Forelimb muscle (tissue), 1 donor: ENCODE measurements at regions not wholly inside any gene's neighbourhood (a gene's known extent, or its start where the extent isn't known, plus 50 kb on each side); places are given as distances from the start of the nearest gene placed in this dataset.
"Not testable (repeated sequence)": the region's sequence is repeated elsewhere in the genome, so short reads cannot be mapped to it uniquely, and the experiment has no call there.

ENCODE experiments used
- DNase-seq: peaks from one replicate; pipeline ENCODE4 v3.0.0-alpha.2; 2013; ENCODE audit warnings: low read depth

- not testable (repeated sequence) for DNase-seq
Measured at GRCh38 chr13:107926515-107926914, 288.8 kb downstream of the LIG4 start.

- not testable (repeated sequence) for DNase-seq
Measured at GRCh38 chr13:107916902-107917301, 298.4 kb downstream of the LIG4 start.

GRCh38 chr13:107912745-107913144 is 302.6 kb downstream of the LIG4 start:
- no peak for DNase-seq

- no peak for DNase-seq
Measured at GRCh38 chr13:107907065-107907805, 308.1 kb downstream of the LIG4 start.

- no peak for DNase-seq
Measured at GRCh38 chr13:107906131-107906530, 309.2 kb downstream of the LIG4 start.

GRCh38 chr13:107901996-107902562 is 313.3 kb downstream of the LIG4 start:
- DNase-seq, result no peak

DNA sequence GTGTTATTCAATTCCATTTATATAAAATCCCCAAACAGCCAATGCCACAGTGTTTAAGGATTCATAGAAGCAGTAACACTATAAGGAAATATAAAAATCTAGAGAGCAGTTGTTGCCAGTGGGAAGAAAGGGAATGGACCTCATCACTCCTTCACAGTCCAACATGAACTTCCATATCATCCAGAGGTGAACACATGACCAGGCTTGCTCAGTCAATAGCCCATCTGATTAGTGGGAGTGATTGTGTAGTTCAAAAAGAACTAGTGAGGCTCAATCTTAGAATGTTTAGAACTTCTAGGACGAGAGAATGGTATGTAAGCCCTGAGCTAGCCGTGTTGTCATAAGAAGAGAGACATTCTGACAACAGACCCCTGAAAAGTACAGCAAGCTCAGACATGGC is 314.1 kb downstream of the LIG4 start:
- no peak for DNase-seq

DNA sequence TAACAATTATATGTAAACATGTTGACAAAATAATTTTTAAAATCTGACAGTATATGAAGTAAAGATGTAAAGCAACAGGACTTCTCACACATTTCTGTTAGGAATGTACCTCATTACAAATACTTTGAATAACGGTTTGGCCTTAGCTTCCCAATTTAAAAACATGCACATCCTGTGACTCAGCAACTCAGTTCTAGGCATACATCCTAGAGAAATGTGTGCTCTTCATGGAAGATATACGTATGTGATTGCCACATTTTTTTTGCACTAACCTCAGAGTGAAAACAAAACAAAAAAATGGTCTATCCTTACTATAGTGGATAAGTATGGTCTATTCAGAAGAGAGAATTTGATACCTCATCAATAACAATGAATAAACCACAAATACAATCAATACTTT is 314.6 kb downstream of the LIG4 start:
- no peak for DNase-seq

DNA sequence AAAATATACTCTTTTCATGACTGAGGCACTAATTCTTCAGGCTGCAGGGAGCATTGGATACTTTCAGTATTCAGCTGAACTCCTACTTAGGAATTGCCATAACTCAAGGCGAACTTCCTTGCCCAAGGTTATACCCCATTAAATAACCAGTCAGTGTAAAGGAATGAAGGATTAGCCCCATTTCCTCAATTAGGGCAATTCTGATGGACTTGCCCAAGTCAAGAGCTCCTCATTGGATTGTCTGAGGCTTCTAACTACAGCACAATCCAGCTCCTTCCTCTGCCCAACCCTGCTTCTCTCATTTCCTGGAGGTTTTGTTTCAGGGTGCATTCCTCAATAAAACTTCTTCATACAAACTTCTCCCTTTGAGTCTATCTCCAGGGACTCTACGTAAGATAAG is 329.2 kb downstream of the LIG4 start:
- DNase-seq, result no peak

DNA sequence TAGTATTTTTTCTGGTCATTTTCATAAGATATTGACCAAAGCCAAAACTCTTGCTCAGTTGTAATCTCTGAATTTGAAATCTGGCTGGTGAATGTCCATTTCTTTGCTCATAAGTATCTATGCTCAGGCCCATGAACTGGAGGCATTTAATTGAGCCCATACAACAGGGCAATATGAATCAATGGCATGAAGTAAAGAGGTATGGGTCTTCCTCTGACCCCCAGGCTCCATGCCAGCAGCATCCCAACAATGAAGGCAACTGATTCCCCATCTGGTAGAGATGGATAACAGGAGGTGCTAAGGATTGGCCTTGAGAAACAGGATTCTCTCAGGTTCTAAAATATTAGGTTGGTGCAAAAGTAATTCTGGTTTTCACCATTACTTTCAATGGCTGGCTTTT is 330.8 kb downstream of the LIG4 start:
- DNase-seq, result no peak

- DNase-seq, result no peak
Measured at GRCh38 chr13:107883561-107884175, 331.7 kb downstream of the LIG4 start.

DNA sequence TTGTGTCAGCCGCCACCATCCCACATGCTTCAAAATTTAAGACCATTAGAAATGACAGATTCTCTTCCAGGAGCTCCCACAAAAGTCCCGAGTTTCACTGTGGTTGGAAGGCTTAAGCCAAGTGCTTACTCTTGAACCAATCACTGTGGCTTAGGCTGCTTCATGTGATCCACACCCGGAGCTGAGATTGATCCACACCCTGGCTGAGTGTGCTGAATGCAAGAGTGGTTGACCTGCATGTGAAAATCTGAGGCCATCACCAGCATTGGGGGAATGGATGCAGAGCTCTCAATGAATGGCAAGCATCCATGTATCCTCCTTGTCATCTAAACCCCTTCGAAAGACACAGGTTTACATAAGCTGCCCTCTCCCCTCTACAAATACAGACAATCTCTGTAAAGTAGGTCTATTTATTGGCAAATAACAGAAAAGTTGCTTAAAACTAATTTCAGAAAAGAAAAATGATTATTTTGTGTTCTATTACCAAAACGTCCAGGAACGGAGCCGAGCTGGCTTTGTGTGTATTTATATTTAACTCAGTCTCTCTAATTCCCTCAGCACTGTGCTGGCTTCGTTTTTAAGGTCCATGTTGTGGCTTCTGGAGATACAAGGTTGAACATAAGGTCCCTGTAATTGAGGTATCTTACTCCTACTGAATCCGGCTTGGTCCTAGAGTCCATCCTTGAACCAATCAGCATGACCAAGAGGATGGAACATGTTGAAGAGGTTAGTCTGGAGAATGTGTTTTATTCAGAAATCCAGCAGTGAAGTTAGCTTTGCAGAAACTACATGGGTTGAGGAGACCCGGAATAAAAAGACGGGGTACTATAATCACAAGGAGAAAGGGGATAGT is 332.4 kb downstream of the LIG4 start:
- no peak for DNase-seq

DNA sequence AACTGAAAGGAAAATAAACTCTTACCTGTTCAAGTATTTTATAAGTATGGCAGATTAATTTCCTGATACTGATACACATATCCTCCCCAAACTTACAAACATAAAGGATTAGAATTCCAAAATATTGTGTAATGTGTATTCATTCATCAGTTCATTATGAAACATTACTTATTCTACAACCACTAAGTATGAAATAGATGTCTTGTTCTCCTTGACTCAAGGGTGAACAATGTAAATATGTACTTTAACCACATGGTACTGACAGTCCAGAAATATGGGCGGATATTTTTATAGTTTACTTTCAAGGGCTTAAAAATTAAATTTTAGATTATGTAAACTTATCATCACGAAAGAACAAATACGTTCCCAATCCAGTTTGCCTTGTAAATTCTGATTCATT is 334.0 kb downstream of the LIG4 start:
- DNase-seq, result no peak

- no peak for DNase-seq
Measured at GRCh38 chr13:107874456-107874855, 340.9 kb downstream of the LIG4 start.

DNA sequence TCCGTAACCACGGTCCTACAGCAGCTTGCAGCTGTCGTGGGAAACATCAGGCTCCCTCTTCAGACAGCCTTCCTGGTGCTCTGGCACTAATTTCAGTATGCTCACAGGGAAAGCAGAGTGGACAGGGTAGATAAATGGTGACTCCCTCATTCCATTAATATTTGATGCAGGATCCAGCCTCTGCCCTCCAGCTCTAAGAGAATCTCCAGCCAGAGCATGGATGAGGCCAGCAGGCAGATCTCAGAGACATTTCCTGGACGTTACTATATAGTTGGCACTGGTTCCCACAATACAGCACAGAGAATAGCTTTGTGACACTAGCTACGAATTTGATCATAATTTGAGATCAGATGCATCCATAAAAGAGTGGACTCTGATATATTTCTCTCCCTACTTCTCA is 341.4 kb downstream of the LIG4 start:
- no peak for DNase-seq

GRCh38 chr13:107870400-107870799 is 344.9 kb downstream of the LIG4 start:
- no peak for DNase-seq

- DNase-seq, result no peak
Measured at GRCh38 chr13:107867701-107868661, 347.4 kb downstream of the LIG4 start.

DNA sequence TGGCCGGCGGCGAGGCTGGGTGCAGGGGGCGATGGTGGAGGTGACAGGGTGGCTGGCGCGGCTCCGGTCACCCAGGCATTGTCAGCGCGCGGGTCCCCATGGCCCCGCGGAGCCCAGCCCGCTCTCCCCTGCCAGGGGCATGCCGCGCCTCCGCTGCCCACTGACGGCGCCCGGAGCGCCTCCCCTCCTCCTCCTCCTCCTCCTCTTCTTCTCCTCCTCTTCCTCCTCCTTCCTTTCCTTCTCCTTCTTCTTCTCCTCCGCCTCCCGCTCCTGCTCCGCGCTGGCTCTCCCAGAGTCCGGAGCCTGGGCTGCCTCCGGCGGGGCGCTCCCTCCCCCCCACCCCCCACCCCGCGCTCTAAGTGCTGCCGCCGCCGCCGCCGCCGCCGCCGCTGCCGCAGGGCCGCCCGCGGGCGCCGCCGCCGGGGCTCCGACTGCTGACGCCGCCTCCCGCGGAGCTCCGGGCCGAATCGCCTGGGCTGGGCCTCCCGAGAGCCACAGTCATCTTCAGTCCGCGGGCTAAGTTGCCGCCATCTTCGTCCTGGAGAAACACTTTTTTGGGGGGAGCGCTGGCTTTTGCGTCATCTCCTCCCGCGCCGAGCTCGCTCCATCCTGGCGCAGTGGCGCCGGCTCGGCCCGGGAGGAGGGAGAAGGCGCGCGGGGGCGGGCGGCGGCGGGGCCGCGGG is 348.3 kb downstream of the LIG4 start:
- no peak for DNase-seq

DNA sequence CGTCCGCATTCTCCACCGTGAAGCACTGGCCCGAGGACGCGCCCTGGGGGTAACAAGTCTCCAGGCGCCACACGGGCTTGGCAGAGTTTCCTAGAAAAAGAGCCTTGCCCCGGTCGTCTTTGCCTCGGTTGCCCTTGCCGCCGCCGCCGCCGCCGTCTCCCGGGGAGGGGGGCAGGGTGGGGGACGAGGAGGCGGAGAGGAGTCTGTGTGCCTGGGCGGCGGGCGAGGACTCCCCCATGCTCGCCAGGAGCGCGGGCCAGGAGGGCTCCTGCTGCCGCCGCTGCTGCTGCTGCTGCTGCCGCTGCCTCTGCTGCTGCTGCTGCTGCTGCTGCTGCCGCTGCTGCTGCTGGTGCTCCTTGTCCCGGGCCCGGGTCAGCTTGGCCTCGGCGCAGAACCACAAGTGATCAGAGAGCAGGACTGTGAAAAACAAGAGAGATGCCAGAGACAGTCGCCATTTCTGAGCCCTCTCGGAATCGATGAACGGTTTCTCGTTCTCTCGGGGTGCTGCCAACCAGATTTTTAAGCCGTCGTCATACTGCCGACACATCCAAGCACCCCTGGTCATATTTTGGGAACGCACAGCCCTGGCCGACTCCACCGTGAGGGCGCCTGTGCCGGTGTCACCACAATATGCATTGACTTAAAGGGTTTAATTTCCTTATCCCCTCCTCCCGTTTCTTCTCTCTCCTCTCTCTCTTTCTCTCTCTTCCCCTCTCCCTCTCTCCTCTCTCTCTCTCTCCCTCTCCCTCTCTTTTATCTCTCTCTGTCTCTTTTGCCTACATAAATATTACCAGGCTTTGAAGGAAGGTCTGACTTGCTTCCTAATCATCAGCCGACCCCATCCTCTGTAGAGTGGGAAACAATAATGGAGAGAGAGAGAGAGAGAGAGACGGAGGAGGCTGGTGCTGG is 349.1 kb downstream of the LIG4 start:
- no peak for DNase-seq

GRCh38 chr13:107865643-107866031 is 349.7 kb downstream of the LIG4 start:
- DNase-seq, result no peak
